ENCODE measurements at regions not wholly inside any gene's neighbourhood (a gene's known extent, or its start where the extent isn't known, plus 50 kb on each side); places are given as distances from the start of the nearest gene placed in this dataset.
"Not testable (repeated sequence)": the region's sequence is repeated elsewhere in the genome, so short reads cannot be mapped to it uniquely, and the experiment has no call there.

DNA sequence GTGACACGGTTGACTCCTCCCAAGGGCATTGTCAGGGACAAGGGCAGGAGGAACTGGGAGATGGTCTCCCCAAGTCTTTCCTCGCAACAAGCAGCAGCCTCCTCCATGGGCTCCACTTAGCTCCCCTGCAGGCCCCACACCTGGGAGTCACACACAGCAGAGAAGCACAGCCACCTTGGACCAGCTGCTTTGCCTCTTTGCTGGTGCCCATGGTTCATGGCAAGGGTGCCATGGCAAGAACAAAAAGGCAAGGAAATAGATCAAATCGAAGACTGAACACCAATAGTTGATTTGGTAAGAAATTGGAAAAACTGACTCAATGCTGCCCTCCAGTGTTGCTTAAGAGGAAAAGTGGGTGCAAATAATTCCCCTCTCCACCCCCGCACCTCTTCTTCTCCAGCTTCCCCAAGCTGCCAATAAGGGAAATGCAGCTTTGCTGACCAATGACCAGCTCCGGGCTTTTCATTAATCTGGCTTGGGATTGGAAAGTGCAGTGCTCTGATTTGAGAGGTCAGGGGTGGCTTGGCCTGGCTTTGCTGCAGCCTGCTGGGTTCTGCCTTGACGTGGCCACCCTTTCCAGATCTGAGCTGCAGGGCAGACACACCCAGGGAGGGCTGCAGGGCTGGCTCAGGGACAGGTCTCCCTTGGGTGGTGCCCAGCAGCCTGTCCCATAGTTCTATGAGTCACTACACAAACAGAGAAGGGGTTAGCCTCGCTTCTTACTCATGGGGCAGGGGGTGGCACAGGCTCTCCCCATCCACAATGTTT is 162.0 kb downstream of the KLF13 start:
- no peak for DNase-seq

DNA sequence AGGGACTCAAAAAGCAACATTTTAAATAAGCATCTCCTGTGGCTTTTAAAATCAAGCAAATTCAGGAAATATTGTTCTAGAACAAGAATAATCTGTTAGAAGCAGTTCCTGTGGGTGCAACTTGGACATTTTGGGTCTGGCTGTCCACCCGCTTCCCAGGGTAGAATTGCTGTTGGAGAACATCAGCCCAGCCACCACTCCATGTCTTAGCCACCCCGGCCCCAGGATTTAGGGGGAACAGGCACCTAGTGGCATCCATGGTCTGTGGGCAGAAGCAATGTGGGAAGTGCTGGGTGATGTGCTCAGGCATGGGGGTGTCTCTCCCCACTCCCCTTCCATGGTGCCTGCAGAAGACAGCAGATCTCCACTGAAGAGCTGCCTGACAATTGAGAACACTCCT is 162.6 kb downstream of the KLF13 start:
- DNase-seq = no peak

DNA sequence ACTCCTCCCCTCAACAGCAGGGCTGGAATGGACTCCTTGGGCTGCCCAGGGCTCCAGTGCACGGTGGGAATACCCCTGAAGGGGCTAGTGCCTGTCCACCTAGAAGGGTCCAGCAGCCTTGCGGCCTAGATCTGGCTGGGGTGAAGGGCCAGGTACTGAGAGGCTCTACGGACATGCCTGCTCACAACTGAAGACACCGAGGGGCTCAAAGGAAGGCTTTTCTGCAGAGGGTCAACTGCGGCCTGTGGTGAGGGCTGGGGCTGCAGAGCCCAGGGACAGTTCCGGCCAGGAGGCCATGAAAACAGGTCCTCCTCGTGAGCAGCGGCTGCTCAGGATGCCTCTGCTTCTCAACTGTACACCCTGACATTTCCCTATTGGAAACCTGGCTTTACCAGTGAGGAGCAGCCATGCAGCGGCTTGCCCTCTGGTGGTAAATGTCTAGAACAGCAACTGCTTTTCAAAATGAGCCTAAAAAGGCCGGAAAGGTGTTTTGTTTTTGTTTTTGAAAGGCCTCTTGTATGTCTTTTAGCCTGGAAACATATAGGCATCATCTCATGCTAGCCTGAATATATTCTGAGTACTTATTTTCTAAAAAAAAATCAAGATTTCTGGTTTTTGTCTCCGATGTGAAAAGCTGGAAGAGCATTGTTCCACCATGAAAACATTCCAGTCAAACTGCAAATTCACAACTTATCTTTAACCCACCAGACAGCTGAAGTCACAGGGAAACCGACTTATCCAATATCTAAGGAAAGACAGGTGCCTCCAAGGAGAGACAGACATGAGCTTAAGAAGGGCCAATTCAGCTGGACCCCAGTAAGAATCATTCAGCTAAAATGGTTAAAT is 163.4 kb downstream of the KLF13 start:
- no peak for DNase-seq

DNA sequence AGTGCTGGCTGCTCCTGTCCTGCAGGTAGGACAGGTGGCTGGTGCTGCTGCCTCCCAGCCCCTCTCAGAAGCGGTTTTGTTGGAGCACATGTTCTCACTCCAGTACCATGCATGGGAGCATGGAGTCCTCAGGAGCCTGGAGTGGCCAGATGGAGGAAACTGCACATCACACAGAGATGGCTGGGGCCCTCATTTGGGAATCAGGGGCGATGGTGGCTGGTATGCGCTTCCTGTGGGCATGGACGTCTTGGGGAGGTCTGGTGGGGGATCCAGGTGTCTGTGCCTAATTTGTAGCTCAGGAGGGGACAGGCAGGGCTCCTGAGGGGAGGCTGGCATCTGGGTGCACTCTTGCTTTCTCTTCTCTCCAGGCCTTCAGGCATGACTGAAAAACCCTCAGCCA is 168.2 kb downstream of the KLF13 start:
- DNase-seq = no peak

DNA sequence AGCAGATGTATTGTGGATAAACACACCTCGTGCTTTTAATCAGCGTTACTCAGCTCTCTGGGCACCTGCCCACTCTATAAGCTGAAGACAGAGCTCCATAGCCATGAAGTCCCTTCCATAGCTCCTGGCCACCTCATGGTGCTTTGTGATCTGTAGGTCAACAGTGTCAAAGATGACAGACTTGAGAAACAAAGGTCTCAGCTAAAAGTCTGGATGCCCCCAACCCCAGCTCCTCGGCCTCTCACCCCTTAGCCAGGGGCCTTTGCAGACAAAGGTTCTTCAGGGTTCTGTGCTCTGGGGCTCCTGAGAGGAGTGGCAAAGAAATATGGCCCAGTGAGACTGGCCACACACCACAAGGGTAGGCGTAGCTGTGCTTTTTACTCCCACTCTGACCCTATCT is 168.6 kb downstream of the KLF13 start:
- no peak for DNase-seq

DNA sequence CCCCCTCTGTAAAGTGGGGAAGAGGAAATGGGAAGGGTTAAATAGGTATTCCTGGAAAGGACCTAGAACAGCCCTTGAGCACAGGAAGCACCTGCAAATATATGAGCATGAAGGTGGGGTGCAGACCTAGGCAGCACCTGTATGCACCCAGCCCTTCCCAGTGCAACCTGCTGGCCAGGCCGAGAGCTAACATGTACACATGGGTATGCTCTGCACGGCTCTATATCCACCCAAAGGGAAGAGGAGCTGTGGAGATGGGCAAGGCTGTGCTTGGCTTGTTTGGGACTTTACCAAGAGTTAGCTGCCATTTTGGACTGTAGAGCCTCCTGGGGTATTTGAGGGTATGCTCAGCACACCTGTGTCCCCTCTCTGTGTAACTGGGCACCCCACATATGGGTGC is 171.2 kb downstream of the KLF13 start:
- DNase-seq = no peak

DNA sequence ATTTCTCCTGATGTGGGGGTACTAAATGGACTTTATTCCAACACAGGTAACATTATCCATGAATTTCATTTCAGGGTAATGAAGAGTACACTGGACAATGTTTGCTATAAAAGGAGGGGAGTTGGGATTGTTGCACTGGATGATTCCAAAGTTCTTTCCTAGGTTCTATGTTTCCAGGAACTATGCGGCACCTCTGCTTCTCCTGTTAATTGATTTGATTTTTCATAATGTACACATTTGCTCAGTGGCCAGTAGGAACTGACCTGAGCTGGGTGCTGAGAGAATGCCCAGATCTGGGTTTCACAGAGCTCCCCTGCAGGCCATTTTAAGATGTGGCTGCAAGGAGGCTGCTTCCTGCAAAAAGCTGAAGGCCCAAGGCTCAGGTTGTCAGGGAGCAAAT is 171.7 kb downstream of the KLF13 start:
- DNase-seq = no peak

DNA sequence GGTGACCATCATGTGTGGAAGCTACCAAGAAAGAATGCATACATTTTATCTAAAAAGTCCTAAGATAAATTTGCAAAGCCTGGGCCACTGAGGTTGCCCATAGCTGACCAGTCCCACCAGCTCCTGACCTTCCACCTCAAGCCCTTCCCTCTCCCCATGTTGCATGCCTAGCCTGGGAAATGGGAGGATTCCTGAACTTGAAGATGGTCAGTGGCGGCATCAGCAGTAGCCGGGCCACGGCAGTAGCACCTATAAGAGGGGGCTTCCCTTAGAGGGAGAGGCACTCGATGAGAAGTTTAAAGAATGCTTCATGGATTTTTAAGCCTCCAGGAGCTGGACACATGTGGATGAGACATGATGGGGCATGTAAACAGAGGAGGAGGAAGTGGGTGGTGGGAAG is 172.1 kb downstream of the KLF13 start:
- DNase-seq = no peak

DNA sequence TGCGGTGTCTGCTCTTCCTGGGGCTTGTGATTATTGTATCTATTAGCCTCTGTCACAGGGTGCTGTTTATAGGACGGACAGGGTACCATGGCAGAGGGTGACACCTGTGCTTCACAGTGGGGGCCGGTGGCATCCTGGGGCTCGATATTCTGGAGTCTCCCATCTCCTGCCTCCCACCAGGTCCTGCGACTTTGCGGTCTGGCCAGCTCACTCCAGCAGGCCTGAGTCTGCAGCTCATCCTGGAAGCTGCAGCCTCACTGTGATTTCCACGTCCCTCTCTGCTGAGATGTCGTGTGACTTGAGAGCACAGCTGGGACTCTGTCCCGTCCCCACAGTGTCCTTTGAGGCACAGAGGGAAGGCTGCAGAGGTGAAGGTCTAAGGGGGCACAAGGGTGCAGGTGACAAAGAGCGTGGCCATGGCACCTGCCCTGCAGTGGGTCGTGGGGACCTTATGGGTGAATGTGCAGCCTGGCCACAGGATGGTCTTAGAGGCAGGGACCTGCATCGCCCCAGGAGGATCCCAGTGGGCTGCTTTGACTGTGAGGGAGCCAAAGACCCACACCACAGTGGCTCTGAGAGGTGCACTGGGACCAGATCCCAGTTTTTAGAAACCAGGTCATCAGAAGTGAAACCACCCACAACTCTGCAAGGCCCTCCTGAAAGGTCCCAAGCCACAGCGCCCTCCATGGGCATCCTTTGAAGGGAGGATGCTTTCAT is 172.8 kb downstream of the KLF13 start:
- no peak for DNase-seq

DNA sequence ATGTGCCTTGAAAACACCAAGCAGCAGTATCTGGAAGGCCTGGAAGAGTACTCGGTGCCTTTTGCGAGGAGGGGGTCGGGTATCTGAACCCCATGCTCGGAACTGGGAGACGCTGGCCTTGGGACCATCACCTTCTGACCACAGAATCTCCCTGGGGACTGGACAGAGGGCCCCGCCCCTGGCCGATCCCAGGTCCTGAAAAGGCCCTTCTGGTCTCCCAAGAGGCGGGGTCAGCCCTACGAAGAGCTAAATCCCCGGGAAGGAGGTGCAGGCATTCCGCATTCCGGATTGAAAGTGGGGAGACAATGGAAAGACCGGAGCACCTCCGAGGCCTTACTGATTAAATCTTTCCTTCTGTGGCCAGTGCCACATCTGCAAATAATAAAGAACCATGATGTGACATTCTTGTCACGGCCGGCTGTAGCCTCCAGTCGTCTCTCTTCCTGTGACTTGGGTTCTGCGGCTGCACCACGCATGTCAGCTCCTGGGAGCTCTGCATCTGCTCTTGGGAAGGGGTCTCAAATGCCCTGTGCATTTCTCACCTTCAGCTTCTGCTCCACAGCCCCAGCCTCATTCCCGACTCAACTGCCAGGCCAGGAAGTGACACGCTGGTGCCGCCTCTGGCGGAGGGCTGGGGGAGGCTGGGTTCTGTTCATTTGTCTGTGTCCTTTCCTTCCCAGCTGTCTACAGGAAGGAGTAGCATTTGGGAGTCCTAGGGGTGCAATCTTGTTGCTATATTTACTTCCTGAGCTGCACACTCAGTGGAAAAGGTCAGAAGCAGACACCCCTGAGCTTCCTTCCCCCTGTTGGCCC is 173.5 kb downstream of the KLF13 start:
- no peak for DNase-seq

DNA sequence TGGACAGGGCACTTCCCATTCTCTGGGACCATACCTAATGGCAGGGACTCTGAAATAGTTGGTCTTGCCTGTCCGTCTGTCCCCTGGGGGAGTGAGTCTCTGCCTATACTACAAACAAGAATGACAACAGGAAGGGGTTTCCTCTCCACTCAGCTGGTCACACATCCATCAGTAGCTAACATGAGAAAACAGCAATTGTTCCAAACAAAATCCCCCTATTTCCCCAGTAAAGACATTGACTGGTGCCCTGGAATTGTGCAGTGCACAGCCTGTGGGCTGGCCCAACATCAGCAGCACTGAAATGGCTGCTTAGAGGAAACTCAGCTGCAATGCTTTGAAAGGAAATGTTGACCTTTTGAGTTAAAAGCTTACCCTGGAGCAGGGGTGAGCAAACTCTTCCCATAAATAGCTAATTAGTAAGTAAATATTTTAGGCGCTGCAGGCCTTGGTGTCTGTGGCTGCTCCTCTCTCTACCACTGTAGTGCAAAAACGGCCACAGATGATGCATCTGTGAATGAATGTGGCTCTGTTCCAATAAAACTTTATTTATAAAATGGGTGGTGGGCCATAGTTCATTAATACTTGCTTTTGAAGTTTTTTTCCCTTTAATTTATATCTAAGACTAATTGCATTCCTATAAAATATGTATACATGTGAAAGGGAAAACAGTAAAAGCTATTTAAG is 174.3 kb downstream of the KLF13 start:
- no peak for DNase-seq

DNA sequence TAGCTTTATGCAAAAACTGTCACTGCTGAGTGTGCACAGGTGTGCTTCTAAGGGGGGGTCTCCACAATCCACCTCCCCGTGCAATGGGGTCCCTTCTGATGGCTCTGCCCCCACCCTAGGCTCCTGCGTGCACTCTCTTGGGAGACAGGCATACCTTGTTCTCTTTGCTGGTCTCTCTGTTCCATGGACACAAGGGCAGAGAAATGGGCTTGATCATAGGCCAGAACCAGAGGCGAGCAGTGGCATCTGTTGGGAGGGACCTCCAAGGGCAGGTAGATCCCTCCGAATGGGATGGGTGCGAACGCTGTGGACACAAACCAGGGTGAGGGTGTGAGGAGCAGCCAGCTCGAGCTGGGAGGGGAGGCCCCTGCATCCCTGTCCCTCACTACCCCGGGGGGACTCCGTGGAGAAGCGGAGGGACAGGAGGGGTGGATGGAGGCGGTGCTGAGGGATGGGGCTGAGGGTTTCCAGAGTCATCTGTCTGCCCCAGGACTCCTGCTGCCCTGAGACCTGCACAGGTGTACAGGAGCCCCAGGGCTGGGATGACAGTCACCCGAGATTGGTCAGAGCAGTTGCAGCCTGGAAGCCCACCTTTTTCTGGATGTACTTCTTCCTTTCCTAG is 175.0 kb downstream of the KLF13 start:
- no peak for DNase-seq

DNA sequence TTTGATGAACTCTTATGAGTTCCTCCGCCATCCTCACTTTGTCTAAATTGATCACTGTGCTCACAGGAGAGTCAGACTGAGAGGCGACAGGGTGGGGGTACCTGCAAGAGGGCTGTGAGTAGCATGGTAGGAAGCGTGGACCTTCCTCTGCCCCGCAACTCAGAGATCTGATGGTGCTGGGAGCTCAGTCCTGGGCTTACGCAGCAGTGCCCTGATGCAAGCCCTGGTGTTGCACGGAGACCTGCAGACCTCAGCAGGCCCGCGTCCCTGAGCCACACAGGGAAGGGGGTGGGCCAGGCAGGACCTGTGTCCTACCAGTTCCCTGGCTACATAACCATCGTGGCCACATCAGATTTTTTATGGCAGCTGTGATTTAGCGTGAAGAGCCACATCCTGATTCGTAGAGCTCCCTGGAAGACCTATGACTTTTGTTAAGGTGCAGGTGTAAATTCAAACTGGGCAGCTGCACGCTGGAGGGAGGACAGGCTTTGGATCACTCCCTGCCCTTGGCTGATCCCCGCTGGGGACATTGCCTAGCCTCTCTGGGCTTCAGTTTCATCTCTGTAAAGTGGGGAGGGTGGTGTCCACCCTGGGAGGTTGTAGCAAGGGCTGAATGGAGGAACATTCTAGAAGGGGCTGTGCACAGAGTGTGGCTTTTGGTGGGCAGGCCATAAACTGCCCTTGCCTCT is 176.1 kb downstream of the KLF13 start:
- DNase-seq = no peak

DNA sequence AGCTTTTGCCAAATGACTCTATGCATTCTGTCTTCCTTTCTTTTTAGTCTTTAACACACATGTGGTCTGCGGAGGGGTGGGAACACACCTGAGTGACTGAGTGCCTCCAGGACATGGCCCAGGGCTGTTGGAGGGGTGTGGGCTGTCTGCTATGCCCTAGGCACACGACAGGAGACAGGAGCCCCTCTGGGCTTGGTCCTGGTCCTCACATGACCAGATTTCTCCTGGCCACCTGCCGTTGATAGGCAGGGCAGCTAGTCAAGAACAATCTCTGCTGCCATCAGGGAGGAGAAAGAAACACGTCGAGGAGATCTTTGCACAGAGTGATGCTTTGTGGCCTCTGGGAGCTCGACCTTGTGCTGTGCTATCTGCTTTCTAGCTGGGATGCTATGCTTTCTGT is 176.6 kb downstream of the KLF13 start:
- DNase-seq = no peak

DNA sequence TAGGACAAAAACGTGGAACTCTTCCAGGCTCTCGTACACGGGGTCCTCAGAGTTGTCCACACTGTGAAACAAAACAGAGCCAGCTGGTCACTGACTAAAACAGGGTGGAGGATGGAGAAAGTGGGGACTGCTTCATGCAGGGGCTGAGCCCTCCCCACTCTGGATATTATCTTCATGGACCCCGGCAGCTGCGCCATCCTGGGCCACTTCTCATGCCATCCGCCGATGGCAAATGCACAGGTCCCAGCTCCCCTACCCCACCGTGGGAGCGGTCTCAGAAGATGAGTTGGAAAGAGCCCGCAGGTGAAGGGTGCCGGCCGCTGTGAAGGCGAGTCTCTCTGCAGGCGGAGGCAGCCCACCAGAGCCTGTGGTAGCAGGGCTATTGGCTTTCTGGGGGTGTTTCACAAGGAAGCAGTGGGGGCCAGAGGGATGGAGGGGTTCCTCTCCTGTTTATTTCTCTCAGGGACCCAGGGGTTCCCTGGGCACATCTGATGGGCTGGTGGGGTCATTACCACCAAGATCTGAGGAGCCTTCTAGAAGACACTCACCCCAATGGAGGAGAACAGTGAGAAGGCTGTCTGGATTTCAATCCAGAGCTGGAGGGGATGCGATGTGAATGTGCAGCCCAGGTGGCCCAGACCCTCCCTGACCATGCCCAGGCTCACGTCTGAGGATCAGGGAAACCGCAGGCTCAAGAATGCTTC is 177.3 kb downstream of the KLF13 start:
- DNase-seq = no peak

DNA sequence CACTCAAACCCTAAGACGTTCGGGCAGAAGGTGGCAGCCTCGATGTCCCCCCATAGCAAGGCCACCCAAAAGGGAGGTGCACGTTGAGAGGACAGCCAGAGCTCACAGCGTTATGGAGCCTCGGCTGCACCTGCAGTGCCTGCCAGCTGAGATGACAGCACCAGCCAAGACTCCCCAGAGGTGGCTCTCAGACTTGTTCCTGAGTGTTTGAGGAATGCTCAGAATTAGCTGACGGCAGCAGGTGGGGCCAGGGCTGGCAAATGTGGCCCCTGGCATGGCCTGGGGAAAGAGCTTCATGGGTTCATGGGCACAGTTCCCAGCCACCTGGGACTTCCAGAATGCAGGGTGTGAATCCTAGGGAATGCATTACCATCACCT is 177.8 kb downstream of the KLF13 start:
- no peak for DNase-seq

DNA sequence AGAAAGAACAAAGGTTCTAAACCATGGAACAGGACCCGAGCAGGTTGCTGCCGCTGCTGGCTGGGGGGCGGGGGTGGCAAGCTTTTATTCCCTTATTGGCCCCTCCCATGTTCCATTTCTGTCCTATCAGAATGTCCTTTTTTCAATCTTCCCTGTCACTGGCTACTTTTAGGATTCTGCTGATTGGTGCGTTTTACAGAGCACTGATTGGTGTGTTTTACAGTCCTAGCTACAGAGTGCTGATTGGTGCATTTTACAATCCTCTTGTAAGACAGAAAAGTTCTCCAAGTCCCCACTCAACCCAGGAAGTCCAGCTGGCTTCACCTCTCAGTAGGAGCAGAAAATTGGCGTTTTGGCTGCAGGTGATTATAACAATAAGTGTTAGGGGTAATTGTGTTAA is 180.9 kb downstream of the KLF13 start:
- not testable (repeated sequence) for DNase-seq

DNA sequence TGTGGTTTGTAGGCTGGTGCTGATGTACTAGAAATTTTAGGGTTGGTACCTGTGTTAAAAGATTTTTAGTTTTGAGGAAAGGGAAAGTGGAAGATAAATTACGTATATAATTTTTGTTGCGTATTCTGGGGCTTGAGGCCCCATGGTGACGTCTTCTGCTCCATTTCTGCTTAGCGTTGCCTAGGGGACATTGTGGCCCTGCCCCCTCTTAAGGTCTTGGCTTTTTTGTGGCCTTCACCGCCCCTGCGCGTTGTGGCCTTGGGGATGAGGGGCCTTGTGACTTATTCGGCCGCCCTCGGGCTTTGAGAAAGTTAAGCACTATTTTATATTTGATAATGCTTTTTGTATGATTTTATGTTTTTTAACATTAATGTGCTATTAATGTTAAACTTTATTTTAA is 182.0 kb downstream of the KLF13 start:
- DNase-seq = no peak

DNA sequence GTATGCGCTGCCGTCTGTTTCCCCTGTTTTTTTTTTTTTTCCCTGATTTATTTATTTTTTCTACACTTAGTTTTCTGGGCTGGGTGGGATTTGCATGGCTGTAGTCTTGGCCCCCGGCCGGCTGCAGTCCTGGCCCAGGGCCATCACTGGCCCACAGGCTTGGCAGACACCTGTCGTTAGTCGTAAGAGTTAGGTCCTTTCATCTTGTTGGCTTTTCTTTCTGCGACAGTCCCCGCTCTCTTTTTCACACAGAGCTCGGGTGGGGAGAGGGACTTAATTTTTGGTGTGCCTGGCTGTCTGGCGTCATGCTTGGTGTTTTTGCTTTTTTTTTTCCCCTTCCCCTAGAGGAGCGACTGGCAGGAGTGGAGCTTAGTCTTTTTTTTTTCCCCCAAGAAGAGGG is 183.4 kb downstream of the KLF13 start:
- no peak for DNase-seq

DNA sequence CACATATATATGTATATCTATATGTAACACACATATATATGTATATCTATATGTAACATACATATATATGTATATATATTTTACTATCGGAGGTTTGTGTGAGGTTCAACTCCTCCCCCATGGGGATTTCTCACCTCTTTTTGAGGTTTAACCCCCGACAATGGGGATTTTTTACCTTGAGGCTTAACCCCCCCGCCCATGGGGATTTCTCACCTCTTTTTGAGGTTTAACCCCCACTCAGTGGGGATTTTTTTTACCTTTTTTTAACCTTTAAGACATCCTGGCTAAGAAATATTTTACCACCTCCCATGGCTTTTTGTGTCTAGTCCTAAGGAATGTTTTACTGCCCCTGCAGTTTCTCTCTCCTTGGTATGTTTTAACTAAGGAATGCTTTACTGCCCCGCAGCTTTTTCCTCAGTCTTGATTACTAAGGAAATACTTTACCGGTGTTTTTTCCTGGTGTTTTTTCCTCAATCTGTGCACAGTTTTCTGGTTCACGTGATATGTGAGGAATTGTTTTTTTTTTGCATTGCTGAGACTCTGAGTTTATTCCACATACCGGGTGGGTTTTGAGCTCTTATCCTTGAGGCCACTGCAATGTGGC is 185.2 kb downstream of the KLF13 start:
- DNase-seq = peak; percentile 47 to 51
